HG03175 (cell line): ENCODE measurements at regions not wholly inside any gene's neighbourhood (a gene's known extent, or its start where the extent isn't known, plus 50 kb on each side); places are given as distances from the start of the nearest gene placed in this dataset.
A peak's percentile ranks its signal among the peaks of the same experiment; 100 is the strongest.

ENCODE experiments used
- ATAC-seq: cut with Tn5 transposase; IDR thresholded peaks from one replicate; pipeline ENCODE4 v1.9.1; 2021; ENCODE audit warnings: mild to moderate bottlenecking, moderate library complexity; ENCODE audit not compliant: unreplicated experiment

GRCh38 chr21:24938573-24938972 is 668.7 kb downstream of the MRPL39 start:
- ATAC-seq, result no peak

GRCh38 chr21:24935991-24936390 is 671.3 kb downstream of the MRPL39 start:
- no peak for ATAC-seq

- no peak for ATAC-seq
Observed at GRCh38 chr21:24910591-24910990, 696.7 kb downstream of the MRPL39 start.

- peak; percentile 62 for ATAC-seq
Observed at GRCh38 chr21:24903994-24904635, 703.2 kb downstream of the MRPL39 start.

GRCh38 chr21:24899138-24899537 is 708.1 kb downstream of the MRPL39 start:
- no peak for ATAC-seq

GRCh38 chr21:24897883-24898282 is 709.4 kb downstream of the MRPL39 start:
- ATAC-seq, result peak; percentile 49

GRCh38 chr21:24896735-24897124 is 710.6 kb downstream of the MRPL39 start:
- ATAC-seq, result no peak

GRCh38 chr21:24895885-24896734 is 711.2 kb downstream of the MRPL39 start:
- peak; percentile 73 for ATAC-seq

- no peak for ATAC-seq
Observed at GRCh38 chr21:24894324-24894723, 713.0 kb downstream of the MRPL39 start.

GRCh38 chr21:24890021-24890420 is 717.3 kb downstream of the MRPL39 start:
- no peak for ATAC-seq

- no peak for ATAC-seq
Observed at GRCh38 chr21:24881506-24881905, 725.8 kb downstream of the MRPL39 start.

GRCh38 chr21:24870633-24871032 is 736.6 kb downstream of the MRPL39 start:
- ATAC-seq, result no peak

- ATAC-seq, result no peak
Observed at GRCh38 chr21:24869862-24870261, 737.4 kb downstream of the MRPL39 start.

GRCh38 chr21:24868117-24868516 is 739.2 kb downstream of the MRPL39 start:
- ATAC-seq, result no peak

GRCh38 chr21:24861471-24861870 is 745.8 kb downstream of the MRPL39 start:
- ATAC-seq, result no peak

- no peak for ATAC-seq
Observed at GRCh38 chr21:24856326-24856725, 751.0 kb downstream of the MRPL39 start.

- ATAC-seq, result no peak
Observed at GRCh38 chr21:24852610-24853195, 754.6 kb downstream of the MRPL39 start.

- ATAC-seq, result no peak
Observed at GRCh38 chr21:24850121-24850520, 757.2 kb downstream of the MRPL39 start.

- no peak for ATAC-seq
Observed at GRCh38 chr21:24844671-24845070, 762.6 kb downstream of the MRPL39 start.

- ATAC-seq, result no peak
Observed at GRCh38 chr21:24840287-24840686, 767.0 kb downstream of the MRPL39 start.

GRCh38 chr21:24832961-24833360 is 774.3 kb downstream of the MRPL39 start:
- ATAC-seq, result no peak

GRCh38 chr21:24829397-24829796 is 777.9 kb downstream of the MRPL39 start:
- ATAC-seq, result no peak
